ENCODE measurements at regions not wholly inside any gene's neighbourhood (a gene's known extent, or its start where the extent isn't known, plus 50 kb on each side); places are given as distances from the start of the nearest gene placed in this dataset.
A peak's percentile ranks its signal among the peaks of the same experiment; 100 is the strongest.

DNA sequence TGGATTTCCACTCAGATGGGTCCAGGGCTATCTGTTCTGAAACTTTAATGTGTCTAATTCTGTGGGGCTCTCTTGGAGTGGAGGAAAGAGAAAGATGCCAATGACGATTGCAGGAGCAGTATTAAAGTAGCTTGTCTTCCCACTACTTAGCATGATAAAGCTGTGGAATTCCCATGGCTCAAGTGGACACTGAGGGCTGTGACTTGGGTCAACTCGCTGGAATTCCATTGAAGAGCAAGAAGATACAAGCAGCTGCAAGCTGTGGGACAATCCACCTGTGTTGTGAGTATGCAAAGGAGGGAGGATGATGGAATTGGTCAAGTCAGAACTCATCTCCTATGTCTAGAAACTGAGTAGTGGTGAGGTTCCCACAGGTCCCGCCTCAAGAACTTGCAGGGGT, 154.2 kb upstream of the MINDY3 start:
- Histone ChIP-seq H3K9me3 (ENCODE audit: insufficient read depth in 2 of 2, low read depth in 1 of 2, low read length in 1 of 2) (no peaks in the 10 kb centered on the region; a peak in 1 of 4 replicates), H3K4me1 (replicated peaks in 1 of 4; ENCODE audit: control insufficient read depth in 3 of 4, insufficient read depth in 4 of 4, low read length in 3 of 4) (no peaks in the 10 kb centered on the region), H2AK5ac (ENCODE audit: low read depth, low read length) (no peak overlapping the region; the same call in 1 of the 2 replicates), H4K8ac (ENCODE audit: extremely low read depth, insufficient read depth, low read length) (no peak overlapping the region), H4K20me1 (replicated peaks in 1 of 2; ENCODE audit: control insufficient read depth in 1 of 2, insufficient read depth in 2 of 2, low read length in 2 of 2) (no peaks in the 10 kb centered on the region), H3K18ac (ENCODE audit: extremely low read depth, low read length) (no peak overlapping the region), H2BK120ac (replicated peaks; ENCODE audit: low read depth, low read length) (no peak overlapping the region), H3K4ac (replicated peaks; ENCODE audit: insufficient read length, low read depth, low read length) (no peak overlapping the region), H3K79me1 (ENCODE audit: low read depth, low read length) (no peaks in the 10 kb centered on the region), H4K5ac (ENCODE audit: insufficient read length, low read depth, low read length) (no peak overlapping the region), H3K36me3 (ENCODE audit: control insufficient read depth in 2 of 4, insufficient read depth in 4 of 4, low read length in 3 of 4) (no peaks in the 10 kb centered on the region), H3K23ac (ENCODE audit: insufficient read length) (no peak overlapping the region), H2BK20ac (ENCODE audit: low read length) (no peak overlapping the region), H3K23me2 (ENCODE audit: low read depth, low read length) (no peaks in the 10 kb centered on the region; the same call in 1 of the 2 replicates), H3K27ac (ENCODE audit: low read depth, low read length) (no peak overlapping the region), H2BK15ac (ENCODE audit: low read length) (no peak overlapping the region), H3K27me3 (replicated peaks in 1 of 4; ENCODE audit: control insufficient read depth in 3 of 4, extremely low read depth in 1 of 4, insufficient read depth in 3 of 4, low read length in 3 of 4) (peaks cover 0 to 1% (median 0%) of the 10 kb centered on the region in 4 experiments; a peak in 1 of 7 replicates), H3K56ac (replicated peaks; ENCODE audit: insufficient read length, low read depth, low read length) (no peak overlapping the region), H3K4me3 (ENCODE audit: extremely low read depth in 1 of 4, insufficient read depth in 2 of 4, low read depth in 3 of 4, low read length in 4 of 4) (no peak overlapping the region), H2BK12ac (ENCODE audit: low read depth, low read length) (0 out of 2 replicates have a peak overlapping the region, but pooled peaks have one; percentile 12), H2AFZ (ENCODE audit: low read length) (peak overlapping the region; percentile 76; the same call in 1 of the 2 replicates), H2BK5ac (ENCODE audit: low read depth, low read length) (no peak overlapping the region), H3K4me2 (ENCODE audit: insufficient read depth in 1 of 2, low read depth in 2 of 2, low read length in 2 of 2) (no peak overlapping the region), H3K79me2 (ENCODE audit: control insufficient read depth in 1 of 2, insufficient read depth in 2 of 2, low read length in 2 of 2) (no peaks in the 10 kb centered on the region), H4K91ac (replicated peaks; ENCODE audit: insufficient read length, low read length) (no peak overlapping the region), H3K9ac (replicated peaks in 1 of 4; ENCODE audit: extremely low read depth in 1 of 4, low read depth in 3 of 4, low read length in 3 of 4) (no peak overlapping the region), H3K14ac (ENCODE audit: insufficient read length) (no peak overlapping the region)
- no peak for DNase-seq (ENCODE audit: low read depth in 1 of 2, low spot score in 2 of 2)
- FAIRE-seq = no peak
- CTCF ChIA-PET (ENCODE audit: partially characterized antibody) = no interaction called here
- TF ChIP-seq MAFK (IDR thresholded peaks at IDR 0.05; ENCODE audit: low read depth, low read length) (no peak), TEAD4 (IDR thresholded peaks at IDR 0.05; ENCODE audit: low read depth, low read length) (0 out of 2 replicates have a peak, but pooled peaks have one; percentile 17)
- 58% methylated on average over 3 of the region's 3 CpGs; no CpG with 5 or more reads in 1 of the 2 experiments for WGBS, 2 experiments (ENCODE audit: extremely low coverage in 1 of 2, insufficient coverage in 1 of 2, insufficient read length in 1 of 2, insufficient replicate concordance in 2 of 2, low coverage in 1 of 2, low lambda C conversion rate in 2 of 2, missing lambda C conversion rate in 1 of 2)
- POLR2A ChIA-PET (ENCODE audit: partially characterized antibody) = no interaction called here
